ENCODE measurements at regions not wholly inside any gene's neighbourhood (a gene's known extent, or its start where the extent isn't known, plus 50 kb on each side); places are given as distances from the start of the nearest gene placed in this dataset.

- no peak overlapping the region for H3K14ac ChIP-seq (ENCODE audit: low read length in 2 of 2)
- DNase-seq = no peak
These were observed 131.1 kb upstream of the NSMCE3 start for GRCh38 chr15:29400701-29401100.

GRCh38 chr15:29398907-29399306 is 129.3 kb upstream of the NSMCE3 start:
- Histone ChIP-seq H3K4me1 (ENCODE audit: control insufficient read depth, insufficient read depth, low read depth, low read length) (peaks cover 4% of the 10 kb centered on the region), H2BK120ac (ENCODE audit: low read depth, low read length) (no peak overlapping the region), H2BK12ac (ENCODE audit: low read length in 2 of 2) (no peak overlapping the region), H2BK15ac (ENCODE audit: low read depth, poor library complexity, severe bottlenecking) (no peak overlapping the region), H3K27me3 (ENCODE audit: control insufficient read depth in 1 of 2, insufficient read depth in 1 of 2, low read length in 2 of 2) (peaks cover 4 to 10% of the 10 kb centered on the region in 2 experiments), H3K18ac (ENCODE audit: low read depth in 1 of 2, low read length in 2 of 2) (no peak overlapping the region), H4K91ac (ENCODE audit: low read length) (no peak overlapping the region), H3K79me1 (replicated peaks; ENCODE audit: low read length, poor library complexity, severe bottlenecking) (no peaks in the 10 kb centered on the region), H3K9me3 (ENCODE audit: control insufficient read depth, low read length) (no peaks in the 10 kb centered on the region), H3K23ac (ENCODE audit: low read length in 2 of 2) (no peak overlapping the region), H3K9ac (ENCODE audit: low read length) (no peak overlapping the region), H3K4me2 (ENCODE audit: low read length, poor library complexity, severe bottlenecking) (no peak overlapping the region), H3K4me3 (ENCODE audit: insufficient read depth in 1 of 2, low read depth in 1 of 2, low read length in 2 of 2) (no peak overlapping the region), H2BK5ac (ENCODE audit: low read depth, low read length, poor library complexity, severe bottlenecking) (no peak overlapping the region), H3K36me3 (ENCODE audit: control insufficient read depth in 1 of 2, insufficient read depth in 2 of 2, low read depth in 1 of 2, low read length in 2 of 2) (no peaks in the 10 kb centered on the region), H4K8ac (ENCODE audit: low read length) (no peak overlapping the region), H3K14ac (ENCODE audit: low read length in 2 of 2) (no peak overlapping the region), H2AFZ (ENCODE audit: low read depth, low read length) (no peak overlapping the region), H2AK5ac (ENCODE audit: low read length, severe bottlenecking) (no peak overlapping the region), H3K27ac (ENCODE audit: low read length, poor library complexity, severe bottlenecking) (no peak overlapping the region), H3K4ac (ENCODE audit: low read depth in 1 of 2, low read length in 2 of 2) (no peak overlapping the region)
- no CpG with 5 or more reads among the region's 1 CpG for WGBS
- no peak for DNase-seq

More at GRCh38 chr15:29400701-29401100, 131.1 kb upstream of the NSMCE3 start:
- H4K91ac ChIP-seq (ENCODE audit: low read length) = no peak overlapping the region
- no peak overlapping the region for H2BK15ac ChIP-seq (ENCODE audit: low read depth, poor library complexity, severe bottlenecking)
- H3K4ac ChIP-seq (ENCODE audit: low read depth in 1 of 2, low read length in 2 of 2) = no peak overlapping the region
- no peak overlapping the region for H2BK5ac ChIP-seq (ENCODE audit: low read depth, low read length, poor library complexity, severe bottlenecking)
- 50% methylated on average over 8 of the region's 8 CpGs for WGBS
- no peak overlapping the region for H4K8ac ChIP-seq (ENCODE audit: low read length)
- no peaks in the 10 kb centered on the region for H3K79me1 ChIP-seq (replicated peaks; ENCODE audit: low read length, poor library complexity, severe bottlenecking)
- peaks cover 4% of the 10 kb centered on the region for H3K4me1 ChIP-seq (ENCODE audit: control insufficient read depth, insufficient read depth, low read depth, low read length)
- no peaks in the 10 kb centered on the region for H3K36me3 ChIP-seq (ENCODE audit: control insufficient read depth in 1 of 2, insufficient read depth in 2 of 2, low read depth in 1 of 2, low read length in 2 of 2)
- H2AK5ac ChIP-seq (ENCODE audit: low read length, severe bottlenecking) = no peak overlapping the region
- H3K9me3 ChIP-seq (ENCODE audit: control insufficient read depth, low read length) = no peaks in the 10 kb centered on the region
- H2AFZ ChIP-seq (ENCODE audit: low read depth, low read length) = no peak overlapping the region
- H3K27ac ChIP-seq (ENCODE audit: low read length, poor library complexity, severe bottlenecking) = no peak overlapping the region
- H3K9ac ChIP-seq (ENCODE audit: low read length) = no peak overlapping the region
- H2BK120ac ChIP-seq (ENCODE audit: low read depth, low read length) = no peak overlapping the region
- H3K4me2 ChIP-seq (ENCODE audit: low read length, poor library complexity, severe bottlenecking) = no peak overlapping the region
- no peak overlapping the region for H3K23ac ChIP-seq (ENCODE audit: low read length in 2 of 2)
- peaks cover 9 to 16% of the 10 kb centered on the region in 2 experiments for H3K27me3 ChIP-seq (ENCODE audit: control insufficient read depth in 1 of 2, insufficient read depth in 1 of 2, low read length in 2 of 2)
- H2BK12ac ChIP-seq (ENCODE audit: low read length in 2 of 2) = no peak overlapping the region
- H3K4me3 ChIP-seq (ENCODE audit: insufficient read depth in 1 of 2, low read depth in 1 of 2, low read length in 2 of 2) = no peak overlapping the region
- no peak overlapping the region for H3K18ac ChIP-seq (ENCODE audit: low read depth in 1 of 2, low read length in 2 of 2)

- no peak overlapping the region for H3K4me3 ChIP-seq (ENCODE audit: insufficient read depth in 1 of 2, low read depth in 1 of 2, low read length in 2 of 2)
- H3K27me3 ChIP-seq (ENCODE audit: control insufficient read depth in 1 of 2, insufficient read depth in 1 of 2, low read length in 2 of 2) = no peaks in the 10 kb centered on the region
- no peaks in the 10 kb centered on the region for H3K36me3 ChIP-seq (ENCODE audit: control insufficient read depth in 1 of 2, insufficient read depth in 2 of 2, low read depth in 1 of 2, low read length in 2 of 2)
- H3K4me1 ChIP-seq (ENCODE audit: control insufficient read depth, insufficient read depth, low read depth, low read length) = peaks cover 1% of the 10 kb centered on the region
- H3K23ac ChIP-seq (ENCODE audit: low read length in 2 of 2) = no peak overlapping the region
- H3K79me1 ChIP-seq (replicated peaks; ENCODE audit: low read length, poor library complexity, severe bottlenecking) = no peaks in the 10 kb centered on the region
- no peak overlapping the region for H3K4ac ChIP-seq (ENCODE audit: low read depth in 1 of 2, low read length in 2 of 2)
- no peak overlapping the region for H3K9ac ChIP-seq (ENCODE audit: low read length)
- no peak overlapping the region for H3K27ac ChIP-seq (ENCODE audit: low read length, poor library complexity, severe bottlenecking)
- no peak overlapping the region for H3K18ac ChIP-seq (ENCODE audit: low read depth in 1 of 2, low read length in 2 of 2)
- no peak overlapping the region for H3K14ac ChIP-seq (ENCODE audit: low read length in 2 of 2)
- no peak overlapping the region for H2BK5ac ChIP-seq (ENCODE audit: low read depth, low read length, poor library complexity, severe bottlenecking)
- H3K9me3 ChIP-seq (ENCODE audit: control insufficient read depth, low read length) = peaks cover 7% of the 10 kb centered on the region
- H2BK120ac ChIP-seq (ENCODE audit: low read depth, low read length) = no peak overlapping the region
- no peak overlapping the region for H2BK15ac ChIP-seq (ENCODE audit: low read depth, poor library complexity, severe bottlenecking)
- DNase-seq = no peak
- no peak overlapping the region for H2AK5ac ChIP-seq (ENCODE audit: low read length, severe bottlenecking)
- no peak overlapping the region for H3K4me2 ChIP-seq (ENCODE audit: low read length, poor library complexity, severe bottlenecking)
- no peak overlapping the region for H4K8ac ChIP-seq (ENCODE audit: low read length)
- 67% methylated on average over 2 of the region's 4 CpGs for WGBS
- no peak overlapping the region for H4K91ac ChIP-seq (ENCODE audit: low read length)
- H2AFZ ChIP-seq (ENCODE audit: low read depth, low read length) = no peak overlapping the region
- H2BK12ac ChIP-seq (ENCODE audit: low read length in 2 of 2) = no peak overlapping the region
These were observed 126.7 kb upstream of the NSMCE3 start for GRCh38 chr15:29396176-29396811.

GRCh38 chr15:29393443-29393842 is 123.8 kb upstream of the NSMCE3 start:
- no CpG with 5 or more reads among the region's 2 CpGs for WGBS
- no peak overlapping the region for H2AK5ac ChIP-seq (ENCODE audit: low read length, severe bottlenecking)

More at GRCh38 chr15:29393443-29393842, 123.8 kb upstream of the NSMCE3 start:
- Histone ChIP-seq H2BK5ac (ENCODE audit: low read depth, low read length, poor library complexity, severe bottlenecking) (no peak overlapping the region), H3K79me1 (replicated peaks; ENCODE audit: low read length, poor library complexity, severe bottlenecking) (no peaks in the 10 kb centered on the region), H3K18ac (ENCODE audit: low read depth in 1 of 2, low read length in 2 of 2) (no peak overlapping the region), H2BK120ac (ENCODE audit: low read depth, low read length) (no peak overlapping the region), H3K14ac (ENCODE audit: low read length in 2 of 2) (no peak overlapping the region), H2BK15ac (ENCODE audit: low read depth, poor library complexity, severe bottlenecking) (no peak overlapping the region), H4K91ac (ENCODE audit: low read length) (no peak overlapping the region), H4K8ac (ENCODE audit: low read length) (no peak overlapping the region), H3K27ac (ENCODE audit: low read length, poor library complexity, severe bottlenecking) (no peak overlapping the region), H3K4me1 (ENCODE audit: control insufficient read depth, insufficient read depth, low read depth, low read length) (no peaks in the 10 kb centered on the region), H3K9ac (ENCODE audit: low read length) (no peak overlapping the region), H3K23ac (ENCODE audit: low read length in 2 of 2) (no peak overlapping the region), H3K4me2 (ENCODE audit: low read length, poor library complexity, severe bottlenecking) (no peak overlapping the region), H2BK12ac (ENCODE audit: low read length in 2 of 2) (no peak overlapping the region), H3K27me3 (ENCODE audit: control insufficient read depth in 1 of 2, insufficient read depth in 1 of 2, low read length in 2 of 2) (no peaks in the 10 kb centered on the region), H3K4ac (ENCODE audit: low read depth in 1 of 2, low read length in 2 of 2) (no peak overlapping the region), H3K4me3 (ENCODE audit: insufficient read depth in 1 of 2, low read depth in 1 of 2, low read length in 2 of 2) (no peak overlapping the region), H3K9me3 (ENCODE audit: control insufficient read depth, low read length) (peaks cover 7% of the 10 kb centered on the region), H3K36me3 (ENCODE audit: control insufficient read depth in 1 of 2, insufficient read depth in 2 of 2, low read depth in 1 of 2, low read length in 2 of 2) (no peaks in the 10 kb centered on the region), H2AFZ (ENCODE audit: low read depth, low read length) (no peak overlapping the region)
- no peak for DNase-seq

All from mesenchymal stem cell (in vitro differentiated cells and primary cell).